Vagina (tissue), 2 donors: ENCODE measurements at regions not wholly inside any gene's neighbourhood (a gene's known extent, or its start where the extent isn't known, plus 50 kb on each side); places are given as distances from the start of the nearest gene placed in this dataset.

Source experiments
- POLR2A ChIP-seq, 2 donors: fragments of 450-650 bp; IDR thresholded peaks; one replicate each; pipeline ENCODE4 v1.6.1; 2017; ENCODE audit warnings: antibody characterized with exemption in 2 of 2, mild to moderate bottlenecking in 2 of 2, moderate library complexity in 2 of 2
- POLR2AphosphoS5 ChIP-seq, 2 donors: sonication (generic); formaldehyde crosslinking; IDR thresholded peaks; one replicate each; pipeline ENCODE4 v1.9.0; 2017; ENCODE audit warnings: antibody characterized with exemption in 2 of 2, mild to moderate bottlenecking in 2 of 2, low read depth in 1 of 2; ENCODE audit not compliant: insufficient read depth in 1 of 2
- TF ChIP-seq, protein P1 (sequence below), 3 experiments: fragments of 450-650 bp in 2 of 3; fragments of 200-600 bp in 1 of 3; sonication (generic) in 1 of 3; IDR thresholded peaks; one replicate each; pipeline ENCODE4 v1.5.1; 2017 to 2019; ENCODE audit warnings: antibody characterized with exemption in 3 of 3, mild to moderate bottlenecking in 2 of 3, moderate library complexity in 2 of 3

DNA sequence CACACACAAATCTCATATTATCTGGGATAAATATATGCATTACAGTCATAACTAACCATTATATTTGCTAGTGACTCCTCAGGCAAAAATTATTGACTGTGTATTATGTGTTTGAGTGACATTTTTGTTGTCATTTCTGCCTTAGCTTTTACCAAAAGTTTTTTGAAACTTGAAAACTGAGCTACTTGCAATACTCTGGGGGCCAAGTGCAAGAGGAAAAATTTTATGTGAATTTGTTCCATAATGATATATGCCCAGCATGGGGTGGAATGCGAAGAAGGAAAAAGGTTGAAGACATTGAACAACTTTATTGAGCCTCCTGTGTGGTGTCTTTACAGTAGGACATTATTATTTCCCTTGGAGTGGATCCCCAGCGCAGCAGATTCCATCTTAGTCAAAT is 176.8 kb upstream of the FERD3L start:
- TF ChIP-seq, protein P1, sequence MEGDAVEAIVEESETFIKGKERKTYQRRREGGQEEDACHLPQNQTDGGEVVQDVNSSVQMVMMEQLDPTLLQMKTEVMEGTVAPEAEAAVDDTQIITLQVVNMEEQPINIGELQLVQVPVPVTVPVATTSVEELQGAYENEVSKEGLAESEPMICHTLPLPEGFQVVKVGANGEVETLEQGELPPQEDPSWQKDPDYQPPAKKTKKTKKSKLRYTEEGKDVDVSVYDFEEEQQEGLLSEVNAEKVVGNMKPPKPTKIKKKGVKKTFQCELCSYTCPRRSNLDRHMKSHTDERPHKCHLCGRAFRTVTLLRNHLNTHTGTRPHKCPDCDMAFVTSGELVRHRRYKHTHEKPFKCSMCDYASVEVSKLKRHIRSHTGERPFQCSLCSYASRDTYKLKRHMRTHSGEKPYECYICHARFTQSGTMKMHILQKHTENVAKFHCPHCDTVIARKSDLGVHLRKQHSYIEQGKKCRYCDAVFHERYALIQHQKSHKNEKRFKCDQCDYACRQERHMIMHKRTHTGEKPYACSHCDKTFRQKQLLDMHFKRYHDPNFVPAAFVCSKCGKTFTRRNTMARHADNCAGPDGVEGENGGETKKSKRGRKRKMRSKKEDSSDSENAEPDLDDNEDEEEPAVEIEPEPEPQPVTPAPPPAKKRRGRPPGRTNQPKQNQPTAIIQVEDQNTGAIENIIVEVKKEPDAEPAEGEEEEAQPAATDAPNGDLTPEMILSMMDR (IDR thresholded peaks at IDR 0.05) = no peak
- TF ChIP-seq POLR2A (IDR thresholded peaks at IDR 0.05) (no peak), POLR2AphosphoS5 (IDR thresholded peaks at IDR 0.05; ENCODE audit: insufficient read depth in 1 of 2, low read depth in 1 of 2) (no peak)
